K562 (cell line): ENCODE measurements at regions not wholly inside any gene's neighbourhood (a gene's known extent, or its start where the extent isn't known, plus 50 kb on each side); places are given as distances from the start of the nearest gene placed in this dataset.

Source experiments
- ATAC-seq: fragments of 200-7000 bp; cut with Tn5 transposase; 3 replicates; pipeline ENCODE4 v1.9.1; 2020; ENCODE audit warnings: moderate library complexity
- BruUV-seq: library from RNA; stranded (reverse); fragments of 400-500 nt; replicated peaks from 2 replicates; lab custom pipeline; 2021; lab: Mats Ljungman, UMichigan
- CTCF ChIA-PET: fragments of 300-600 bp; formaldehyde crosslinking; extraction: SDS; loops from one replicate; lab custom pipeline; 2021; ENCODE audit warnings: low intra/inter-chr PET ratio; lab: Yijun Ruan, JAX
- POLR2A ChIA-PET: fragments of 300-600, 350-650 bp; sonication (Branson Sonifier 250); formaldehyde crosslinking; extraction: SDS; loops from one replicate; lab custom pipeline; 2021; ENCODE audit warnings: antibody characterized with exemption, inconsistent platforms; lab: Yijun Ruan, JAX
- DNase-seq, 4 experiments: peaks; one replicate each; pipeline versions ENCODE4 v3.0.0 to v3.0.0-alpha.2; 2011 to 2018; ENCODE audit warnings: low spot score in 3 of 4, mixed read lengths in 3 of 4; ENCODE audit errors: extremely low read depth in 1 of 4
- FAIRE-seq: peaks from 2 replicates; lab custom pipeline; 2011; peaks lifted over from hg19 to GRCh38; lab: Jason Lieb, UNC
- H2AFZ ChIP-seq: 2 replicates; pipeline ENCODE4 v1.6.0; 2011; ENCODE audit warnings: low read depth, low read length, control low read depth, inconsistent platforms
- H3K27ac ChIP-seq: fragments of 200-600 bp; 3 replicates; pipeline ENCODE4 v1.8.0; 2011; ENCODE audit warnings: low read depth, mild to moderate bottlenecking, control low read depth, inconsistent platforms, low read length, moderate library complexity, mixed read lengths; ENCODE audit errors: extremely low read depth
- H3K27me3 ChIP-seq, 2 experiments: fragments of 300-600 bp in 1 of 2; 2 replicates in 1 of 2; 3 replicates in 1 of 2; pipeline versions ENCODE4 v1.6.0 to v1.8.0; 2011; ENCODE audit warnings: inconsistent platforms in 2 of 2, low read length in 2 of 2, mild to moderate bottlenecking in 1 of 2, mixed read lengths in 1 of 2, moderate library complexity in 1 of 2; ENCODE audit not compliant: control insufficient read depth in 2 of 2, insufficient read depth in 2 of 2
- H3K36me3 ChIP-seq: fragments of 300-600 bp; 3 replicates; pipeline ENCODE4 v1.8.0; 2011; ENCODE audit warnings: mild to moderate bottlenecking, low read length, inconsistent platforms; ENCODE audit not compliant: control insufficient read depth, insufficient read depth
- H3K4me1 ChIP-seq, 2 experiments: fragments of 200-600 bp in 1 of 2; replicated peaks in 1 of 2; 2 replicates in 1 of 2; 3 replicates in 1 of 2; pipeline versions ENCODE4 v1.5.1 to v1.8.0; 2011; ENCODE audit warnings: inconsistent platforms in 2 of 2, low read length in 2 of 2, mild to moderate bottlenecking in 1 of 2, mixed read lengths in 1 of 2, moderate library complexity in 1 of 2; ENCODE audit not compliant: control insufficient read depth in 2 of 2, insufficient read depth in 2 of 2
- H3K4me2 ChIP-seq: 2 replicates; pipeline ENCODE4 v1.6.1; 2011; ENCODE audit warnings: low read length, control low read depth, inconsistent platforms, mixed read lengths; ENCODE audit not compliant: insufficient read depth
- H3K4me3 ChIP-seq: fragments of 200-600 bp; sonication (generic), shearing (Covaris generic); 2 replicates; pipeline ENCODE4 v1.5.1; 2016; ENCODE audit warnings: control low read depth, inconsistent platforms
- H3K79me2 ChIP-seq: fragments of 200-600 bp; 3 replicates; pipeline ENCODE4 v1.8.0; 2011; ENCODE audit warnings: low read length, inconsistent platforms; ENCODE audit not compliant: control insufficient read depth, insufficient read depth
- H3K9ac ChIP-seq, 2 experiments: 2 replicates each; pipeline versions ENCODE4 v1.6.0 to v1.6.1; 2011; ENCODE audit warnings: low read depth in 2 of 2, low read length in 2 of 2, control low read depth in 1 of 2, inconsistent platforms in 1 of 2, mild to moderate bottlenecking in 1 of 2, mixed read lengths in 1 of 2; ENCODE audit not compliant: insufficient read depth in 1 of 2
- H3K9me1 ChIP-seq: one replicate; pipeline ENCODE4 v1.6.0; 2011; ENCODE audit warnings: inconsistent platforms, mild to moderate bottlenecking, low read length, moderate library complexity; ENCODE audit not compliant: control insufficient read depth, insufficient read depth
- H3K9me3 ChIP-seq: replicated peaks from 2 replicates; pipeline ENCODE4 v1.5.1; 2011; ENCODE audit warnings: low read depth, low read length, inconsistent platforms; ENCODE audit not compliant: control insufficient read depth, insufficient read depth
- H4K20me1 ChIP-seq: replicated peaks from 2 replicates; pipeline ENCODE4 v1.6.1; 2011; ENCODE audit warnings: low read length, inconsistent platforms, mixed read lengths; ENCODE audit not compliant: control insufficient read depth, insufficient read depth
- ATF3 ChIP-seq, 2 experiments: fragments of 450-650 bp in 1 of 2; sonication (generic) in 1 of 2; formaldehyde crosslinking in 1 of 2; IDR thresholded peaks in 1 of 2; conservative IDR thresholded peaks in 1 of 2; 2 replicates each; pipeline versions ENCODE4 v1.6.1 to v1.8.1; 2016 to 2023; ENCODE audit warnings: mild to moderate bottlenecking in 2 of 2, moderate library complexity in 2 of 2, inconsistent platforms in 1 of 2, missing genetic modification reagents in 1 of 2
- DACH1 ChIP-seq: fragments of 450-650 bp; IDR thresholded peaks from 2 replicates; pipeline ENCODE4 v1.6.1; 2018; ENCODE audit not compliant: partially characterized antibody
- FOSL1 ChIP-seq: fragments of 200-800 bp; sonication (Bioruptor generic); conservative IDR thresholded peaks from 2 replicates; pipeline ENCODE4 v1.6.1; 2016; ENCODE audit warnings: missing genetic modification characterization, missing compliant biosample characterization
- JUND ChIP-seq, 2 experiments: IDR thresholded peaks; 2 replicates in 1 of 2; 3 replicates in 1 of 2; pipeline ENCODE4 v1.6.1; 2011; ENCODE audit warnings: borderline replicate concordance in 2 of 2, low read depth in 2 of 2, low read length in 2 of 2, improper control_type of control experiment in 1 of 2, missing biosample characterization in 1 of 2, missing genetic modification characterization in 1 of 2, missing genetic modification reagents in 1 of 2
- WGBS: fragments of 100-300 bp; shearing (Covaris generic); methylation state at CpG from one replicate; pipeline ENCODE4 v1.1.6; 2016; ENCODE audit warnings: low coverage, mixed read lengths; ENCODE audit not compliant: insufficient coverage; ENCODE audit errors: missing lambda C conversion rate; 5-methylcytosine and 5-hydroxymethylcytosine counted together
- in situ Hi-C: fragments of 300-500 bp; cut with MboI; formaldehyde crosslinking; loops from 4 replicates; pipeline ENCODE4 v1.15.0; 2018; ENCODE audit warnings: inconsistent platforms, mixed read lengths
- intact Hi-C: fragments of 100-400 bp; cut with micrococcal nuclease; formaldehyde crosslinking; loops from 2 replicates; pipeline ENCODE4 v1.14.2; 2022

- Histone ChIP-seq H3K79me2 (no peaks in the 10 kb centered on the region), H3K27me3 (peaks cover 3 to 13% of the 10 kb centered on the region in 2 experiments; a peak in 3 of 5 replicates), H3K4me2 (no peak overlapping the region), H3K4me1 (no peaks in the 10 kb centered on the region; a peak in 1 of 5 replicates), H3K9me1 (no peaks in the 10 kb centered on the region), H3K36me3 (no peaks in the 10 kb centered on the region), H4K20me1 (no peaks in the 10 kb centered on the region), H3K9ac (no peak overlapping the region; a peak in 1 of 4 replicates), H3K27ac (no peak overlapping the region), H3K9me3 (no peaks in the 10 kb centered on the region), H2AFZ (no peak overlapping the region), H3K4me3 (no peak overlapping the region)
- POLR2A ChIA-PET, result no interaction called here
- no peak for FAIRE-seq
- CTCF ChIA-PET, result no interaction called here
- BruUV-seq, result no TSS peak
- intact Hi-C loops, result no loop called here
- DNase-seq, result no peak
- WGBS, result 0% methylated on average over 11 of the region's 11 CpGs
- ATAC-seq, result peak; percentile 34; the same call in 2 of the 3 replicates
- TF ChIP-seq DACH1 (no peak), JUND (IDR thresholded peaks at IDR 0.05; ENCODE audit: borderline replicate concordance, low read depth, low read length) (no peak), JUND (tag; IDR thresholded peaks at IDR 0.05; ENCODE audit: borderline replicate concordance, low read depth, low read length) (0 out of 3 replicates have a peak, but pooled peaks have one; percentile 35), FOSL1 (tag) (0 out of 2 replicates have a peak, but pooled peaks have one; percentile 20), ATF3 (IDR thresholded peaks at IDR 0.05) (peak; percentile 30), ATF3 (CRISPR knock-in tag; conservative IDR thresholded peaks at IDR 0.05) (no peak)
- TF ChIP-seq, all 486 proteins: peak for 3
- in situ Hi-C loops, result no loop called here
Observed at GRCh38 chr21:35905096-35905962, 155.0 kb downstream of the SETD4 start.
